GM18909 (cell line): ENCODE measurements at regions not wholly inside any gene's neighbourhood (a gene's known extent, or its start where the extent isn't known, plus 50 kb on each side); places are given as distances from the start of the nearest gene placed in this dataset.

Source experiments
- ATAC-seq: cut with Tn5 transposase; IDR thresholded peaks from one replicate; pipeline ENCODE4 v1.9.1; 2021; ENCODE audit warnings: mild to moderate bottlenecking; ENCODE audit not compliant: unreplicated experiment, poor library complexity

GRCh38 chr2:198471291-198471690 lies 666.9 kb downstream of the PLCL1 start:
- ATAC-seq = no peak

GRCh38 chr2:198468136-198468535 lies 663.7 kb downstream of the PLCL1 start:
- no peak for ATAC-seq

GRCh38 chr2:198465970-198466369 lies 661.6 kb downstream of the PLCL1 start:
- no peak for ATAC-seq

GRCh38 chr2:198456418-198456817 lies 652.0 kb downstream of the PLCL1 start:
- ATAC-seq = no peak

- ATAC-seq = no peak
Observed at GRCh38 chr2:198453866-198454265, 649.5 kb downstream of the PLCL1 start.

GRCh38 chr2:198452327-198452726 lies 647.9 kb downstream of the PLCL1 start:
- ATAC-seq = peak; percentile 68

- no peak for ATAC-seq
Observed at GRCh38 chr2:198448789-198449188, 644.4 kb downstream of the PLCL1 start.

GRCh38 chr2:198444800-198445287 lies 640.5 kb downstream of the PLCL1 start:
- no peak for ATAC-seq

GRCh38 chr2:198441901-198442300 lies 637.5 kb downstream of the PLCL1 start:
- ATAC-seq = no peak

- ATAC-seq = no peak
Observed at GRCh38 chr2:198441246-198441645, 636.9 kb downstream of the PLCL1 start.

GRCh38 chr2:198440833-198441232 lies 636.4 kb downstream of the PLCL1 start:
- ATAC-seq = no peak

- no peak for ATAC-seq
Observed at GRCh38 chr2:198438331-198438730, 633.9 kb downstream of the PLCL1 start.

GRCh38 chr2:198424112-198424511 lies 619.7 kb downstream of the PLCL1 start:
- ATAC-seq = no peak

- ATAC-seq = no peak
Observed at GRCh38 chr2:198417836-198418235, 613.4 kb downstream of the PLCL1 start.

GRCh38 chr2:198414976-198415375 lies 610.6 kb downstream of the PLCL1 start:
- ATAC-seq = no peak

- ATAC-seq = no peak
Observed at GRCh38 chr2:198411936-198412335, 607.5 kb downstream of the PLCL1 start.

GRCh38 chr2:198408171-198408570 lies 603.8 kb downstream of the PLCL1 start:
- no peak for ATAC-seq

GRCh38 chr2:198405311-198405710 lies 600.9 kb downstream of the PLCL1 start:
- ATAC-seq = no peak

- ATAC-seq = no peak
Observed at GRCh38 chr2:198401644-198402043, 597.3 kb downstream of the PLCL1 start.

GRCh38 chr2:198400999-198401398 lies 596.6 kb downstream of the PLCL1 start:
- ATAC-seq = no peak

GRCh38 chr2:198394208-198394607 lies 589.8 kb downstream of the PLCL1 start:
- no peak for ATAC-seq

- no peak for ATAC-seq
Observed at GRCh38 chr2:198390670-198391069, 586.3 kb downstream of the PLCL1 start.

- no peak for ATAC-seq
Observed at GRCh38 chr2:198387677-198388076, 583.3 kb downstream of the PLCL1 start.
